HCT116 (cell line): ENCODE measurements at regions not wholly inside any gene's neighbourhood (a gene's known extent, or its start where the extent isn't known, plus 50 kb on each side); places are given as distances from the start of the nearest gene placed in this dataset.

Source experiments
- ATAC-seq: fragments of 200-7000 bp; cut with Tn5 transposase; 2 replicates; pipeline ENCODE4 v1.9.1; 2020; ENCODE audit warnings: mild to moderate bottlenecking, moderate library complexity
- BruUV-seq: library from RNA; stranded (reverse); fragments of 400-500 nt; replicated peaks from 2 replicates; lab custom pipeline; 2021; lab: Mats Ljungman, UMichigan
- CTCF ChIA-PET: fragments of 300-600 bp; sonication (Branson Sonifier 250); formaldehyde crosslinking; loops from one replicate; lab custom pipeline; 2021; ENCODE audit warnings: antibody characterized with exemption; lab: Charles Lee
- POLR2A ChIA-PET: fragments of 300-600, 350-600 bp; sonication (Branson Sonifier 250); formaldehyde crosslinking; loops from one replicate; lab custom pipeline; 2021; ENCODE audit warnings: antibody characterized with exemption; lab: Charles Lee
- RAD21 ChIA-PET, 2 experiments: fragments of 300-600 bp; sonication (Branson Sonifier 250); formaldehyde crosslinking; loops; one replicate each; lab custom pipeline; 2023; ENCODE audit warnings: low total read pairs in 2 of 2; ENCODE audit not compliant: uncharacterized antibody in 2 of 2, unreplicated experiment in 2 of 2, low non-redundant PET in 1 of 2; lab: Charles Lee
- DNase-seq: peaks from one replicate; pipeline ENCODE4 v3.0.0-alpha.2; 2010; ENCODE audit warnings: low read depth, low spot score
- H2AFZ ChIP-seq: fragments of 200-600 bp; shearing (Covaris generic), sonication (generic); 2 replicates; pipeline ENCODE4 v1.6.1; 2017; ENCODE audit warnings: low read depth, mixed run types, mixed read lengths, antibody characterized with exemption, low read length; ENCODE audit not compliant: poor library complexity, severe bottlenecking
- H3K27ac ChIP-seq: 2 replicates; pipeline ENCODE4 v1.5.1; 2012; ENCODE audit warnings: low read depth, low read length
- H3K27me3 ChIP-seq: fragments of 200-600 bp; sonication (generic); 2 replicates; pipeline ENCODE4 v1.6.1; 2016; ENCODE audit warnings: mixed run types, low read length, mixed read lengths; ENCODE audit not compliant: insufficient read depth
- H3K36me3 ChIP-seq, 2 experiments: fragments of 200-500 bp in 1 of 2; fragments of 200-600 bp in 1 of 2; sonication (Bioruptor generic) in 1 of 2; sonication (generic) in 1 of 2; 2 replicates each; pipeline versions ENCODE4 v1.5.1 to v1.6.1; 2014 to 2016; ENCODE audit warnings: low read length in 2 of 2, inconsistent platforms in 1 of 2, mixed read lengths in 1 of 2, mixed run types in 1 of 2; ENCODE audit not compliant: insufficient read depth in 2 of 2, control insufficient read depth in 1 of 2
- H3K4me1 ChIP-seq, 2 experiments: fragments of 200-600 bp in 1 of 2; sonication (generic) in 1 of 2; 2 replicates each; pipeline versions ENCODE4 v1.5.1 to v1.6.1; 2012 to 2017; ENCODE audit warnings: low read length in 2 of 2, inconsistent platforms in 1 of 2, mild to moderate bottlenecking in 1 of 2, mixed read lengths in 1 of 2, mixed run types in 1 of 2, moderate library complexity in 1 of 2; ENCODE audit not compliant: insufficient read depth in 2 of 2, control insufficient read depth in 1 of 2
- H3K4me2 ChIP-seq: fragments of 200-600 bp; sonication (generic); 2 replicates; pipeline ENCODE4 v1.6.1; 2017; ENCODE audit warnings: mixed run types, low read length, mixed read lengths
- H3K4me3 ChIP-seq, 2 experiments: fragments of 200-600 bp in 1 of 2; sonication (generic) in 1 of 2; replicated peaks in 1 of 2; 2 replicates each; pipeline ENCODE4 v1.5.1; 2011 to 2016; ENCODE audit warnings: low read length in 2 of 2, control low read depth in 1 of 2, low read depth in 1 of 2, mild to moderate bottlenecking in 1 of 2, mixed read lengths in 1 of 2, mixed run types in 1 of 2
- H3K79me2 ChIP-seq: fragments of 200-600 bp; sonication (generic); 2 replicates; pipeline ENCODE4 v1.6.1; 2017; ENCODE audit warnings: mild to moderate bottlenecking, mixed run types, low read length, moderate library complexity, mixed read lengths; ENCODE audit not compliant: insufficient read depth
- H3K9ac ChIP-seq: fragments of 200-600 bp; sonication (generic); 2 replicates; pipeline ENCODE4 v1.6.1; 2016; ENCODE audit warnings: low read length, mixed read lengths
- H3K9me2 ChIP-seq: fragments of 200-600 bp; sonication (generic), shearing (Covaris generic); 2 replicates; pipeline ENCODE4 v1.6.1; 2017; ENCODE audit warnings: mixed run types, mild to moderate bottlenecking, moderate library complexity; ENCODE audit not compliant: insufficient read depth
- H3K9me3 ChIP-seq, 2 experiments: fragments of 200-500 bp in 1 of 2; fragments of 200-600 bp in 1 of 2; sonication (Bioruptor generic) in 1 of 2; sonication (generic) in 1 of 2; 2 replicates each; pipeline ENCODE4 v1.6.1; 2014 to 2017; ENCODE audit warnings: low read length in 2 of 2, mixed read lengths in 2 of 2, inconsistent platforms in 1 of 2, low read depth in 1 of 2, mild to moderate bottlenecking in 1 of 2, mixed run types in 1 of 2, moderate library complexity in 1 of 2; ENCODE audit not compliant: control insufficient read depth in 1 of 2, insufficient read depth in 1 of 2
- H4K20me1 ChIP-seq: fragments of 200-600 bp; sonication (generic), shearing (Covaris generic); 2 replicates; pipeline ENCODE4 v1.6.1; 2017; ENCODE audit warnings: mixed run types, mild to moderate bottlenecking, moderate library complexity; ENCODE audit not compliant: insufficient read depth
- ATF3 ChIP-seq: IDR thresholded peaks from 2 replicates; pipeline ENCODE4 v1.6.1; 2012
- CBX3 ChIP-seq: IDR thresholded peaks from 2 replicates; pipeline ENCODE4 v1.6.1; 2012; ENCODE audit warnings: low read depth
- CEBPB ChIP-seq: IDR thresholded peaks from 2 replicates; pipeline ENCODE4 v1.6.1; 2012; ENCODE audit warnings: low read depth
- CTCF ChIP-seq, 3 experiments: fragments of 200-600 bp in 1 of 3; sonication (generic) in 1 of 3; IDR thresholded peaks in 2 of 3; conservative IDR thresholded peaks in 1 of 3; 2 replicates each; pipeline ENCODE4 v1.5.1; 2012 to 2017; ENCODE audit warnings: low read depth in 2 of 3, low read length in 2 of 3, antibody characterized with exemption in 1 of 3, borderline replicate concordance in 1 of 3, control low read depth in 1 of 3, mild to moderate bottlenecking in 1 of 3, mixed read lengths in 1 of 3, mixed run types in 1 of 3, moderate library complexity in 1 of 3; ENCODE audit not compliant: insufficient read depth in 1 of 3
- EGR1 ChIP-seq: IDR thresholded peaks from 2 replicates; pipeline ENCODE4 v1.6.1; 2012; ENCODE audit warnings: low read depth
- EZH2 ChIP-seq: fragments of 200-600 bp; sonication (generic); IDR thresholded peaks from 2 replicates; pipeline ENCODE4 v1.6.1; 2017; ENCODE audit warnings: antibody characterized with exemption, mixed run types
- FOSL1 ChIP-seq: IDR thresholded peaks from 2 replicates; pipeline ENCODE4 v1.6.1; 2012; ENCODE audit warnings: low read depth
- MAX ChIP-seq: IDR thresholded peaks from 2 replicates; pipeline ENCODE4 v1.6.1; 2012
- POLR2A ChIP-seq: IDR thresholded peaks from 2 replicates; pipeline ENCODE4 v1.7.0; 2011; ENCODE audit warnings: borderline replicate concordance; ENCODE audit not compliant: insufficient read depth, insufficient read length; ENCODE audit errors: extremely low read depth
- POLR2AphosphoS5 ChIP-seq: IDR thresholded peaks from 2 replicates; pipeline ENCODE4 v1.6.1; 2011; ENCODE audit warnings: mild to moderate bottlenecking, low read depth, low read length, moderate library complexity
- REST ChIP-seq: IDR thresholded peaks from 2 replicates; pipeline ENCODE4 v1.6.1; 2012; ENCODE audit warnings: low read depth
- SIN3A ChIP-seq: IDR thresholded peaks from 2 replicates; pipeline ENCODE4 v1.6.1; 2012; ENCODE audit warnings: low read depth
- YY1 ChIP-seq: IDR thresholded peaks from 2 replicates; pipeline ENCODE4 v1.6.1; 2011; ENCODE audit warnings: low read length, low read depth, moderate library complexity, mild to moderate bottlenecking; ENCODE audit not compliant: insufficient replicate concordance; ENCODE audit errors: extremely low read depth
- ZBTB33 ChIP-seq: IDR thresholded peaks from 2 replicates; pipeline ENCODE4 v1.6.1; 2011; ENCODE audit warnings: mild to moderate bottlenecking, low read length, moderate library complexity; ENCODE audit not compliant: insufficient replicate concordance; ENCODE audit errors: extremely low read depth
- ZNF274 ChIP-seq: fragments of 200-500 bp; sonication (Bioruptor generic); IDR thresholded peaks from 2 replicates; pipeline ENCODE4 v1.6.1; 2014; ENCODE audit warnings: mild to moderate bottlenecking, low read depth, low read length, inconsistent platforms
- intact Hi-C: fragments of 100-400 bp; cut with micrococcal nuclease; formaldehyde crosslinking; loops from 2 replicates; pipeline ENCODE4 v1.10.0; 2022

GRCh38 chr6:145023116-145023726 is 712.1 kb downstream of the EPM2A start:
- Histone ChIP-seq H3K4me1 (peaks cover 0 to 30% of the 10 kb centered on the region in 2 experiments; a peak in 2 of 4 replicates), H3K4me3 (no peak overlapping the region), H4K20me1 (no peaks in the 10 kb centered on the region), H3K9ac (no peak overlapping the region), H3K9me2 (no peaks in the 10 kb centered on the region), H3K27ac (no peak overlapping the region), H3K4me2 (peak overlapping the region; percentile 8; the same call in 1 of the 2 replicates), H3K36me3 (no peaks in the 10 kb centered on the region), H3K27me3 (no peaks in the 10 kb centered on the region), H2AFZ (peak overlapping the region; percentile 86), H3K9me3 (no peaks in the 10 kb centered on the region), H3K79me2 (no peaks in the 10 kb centered on the region)
- DNase-seq (no peak), ATAC-seq (no peak)
- intact Hi-C loops: loop anchor here (10.0 kb wide), 1 partner anchor 612 kb away; no protein-coding TSS in a partner anchor
- ChIA-PET POLR2A (interaction anchor here (0.7 kb wide), 1 partner anchor 10 kb away, joined by 3 read pairs; no protein-coding TSS in a partner anchor), RAD21 (interaction anchor here in 1 of 2 experiments (0.7 kb wide), 1 partner anchor 28 kb away, joined by 3 read pairs; no protein-coding TSS in a partner anchor), CTCF (no interaction called here)
- TF ChIP-seq CTCF (IDR thresholded peaks at IDR 0.05 in 2 of 3, conservative IDR thresholded peaks at IDR 0.05 in 1 of 3; ENCODE audit: borderline replicate concordance in 1 of 3, insufficient read depth in 1 of 3, low read depth in 2 of 3, low read length in 2 of 3) (no peak), SIN3A (no peak), REST (no peak), EZH2 (no peak), YY1 (no peak), ZBTB33 (no peak), CEBPB (no peak), ATF3 (no peak), FOSL1 (no peak), MAX (no peak), POLR2AphosphoS5 (no peak), EGR1 (no peak), ZNF274 (no peak), CBX3 (no peak), POLR2A (no peak)
- BruUV-seq: no TSS peak
